ENCODE measurements at regions not wholly inside any gene's neighbourhood (a gene's known extent, or its start where the extent isn't known, plus 50 kb on each side); places are given as distances from the start of the nearest gene placed in this dataset.

- TF ChIP-seq, protein P1, sequence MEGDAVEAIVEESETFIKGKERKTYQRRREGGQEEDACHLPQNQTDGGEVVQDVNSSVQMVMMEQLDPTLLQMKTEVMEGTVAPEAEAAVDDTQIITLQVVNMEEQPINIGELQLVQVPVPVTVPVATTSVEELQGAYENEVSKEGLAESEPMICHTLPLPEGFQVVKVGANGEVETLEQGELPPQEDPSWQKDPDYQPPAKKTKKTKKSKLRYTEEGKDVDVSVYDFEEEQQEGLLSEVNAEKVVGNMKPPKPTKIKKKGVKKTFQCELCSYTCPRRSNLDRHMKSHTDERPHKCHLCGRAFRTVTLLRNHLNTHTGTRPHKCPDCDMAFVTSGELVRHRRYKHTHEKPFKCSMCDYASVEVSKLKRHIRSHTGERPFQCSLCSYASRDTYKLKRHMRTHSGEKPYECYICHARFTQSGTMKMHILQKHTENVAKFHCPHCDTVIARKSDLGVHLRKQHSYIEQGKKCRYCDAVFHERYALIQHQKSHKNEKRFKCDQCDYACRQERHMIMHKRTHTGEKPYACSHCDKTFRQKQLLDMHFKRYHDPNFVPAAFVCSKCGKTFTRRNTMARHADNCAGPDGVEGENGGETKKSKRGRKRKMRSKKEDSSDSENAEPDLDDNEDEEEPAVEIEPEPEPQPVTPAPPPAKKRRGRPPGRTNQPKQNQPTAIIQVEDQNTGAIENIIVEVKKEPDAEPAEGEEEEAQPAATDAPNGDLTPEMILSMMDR (IDR thresholded peaks at IDR 0.05), result peak; percentile 63
- H3K27ac Mint-ChIP-seq, result no peak overlapping the region
- no peaks in the 10 kb centered on the region for H3K9me3 Mint-ChIP-seq
- H3K4me3 Mint-ChIP-seq, result no peak overlapping the region
- H3K36me3 Mint-ChIP-seq (ENCODE audit: low read depth), result peaks cover 24% of the 10 kb centered on the region
- H3K27me3 Mint-ChIP-seq (ENCODE audit: insufficient read depth), result no peaks in the 10 kb centered on the region
- peaks cover 10% of the 10 kb centered on the region for H3K4me1 Mint-ChIP-seq (ENCODE audit: low read depth)
- DNase-seq, result peak; percentile 15
Observed at GRCh38 chr6:144778773-144779492, 493.8 kb downstream of the UTRN start.

- DNase-seq, result no peak
- H3K4me1 Mint-ChIP-seq (ENCODE audit: low read depth), result peaks cover 10% of the 10 kb centered on the region
- TF ChIP-seq, protein P1 (IDR thresholded peaks at IDR 0.05), result no peak
- H3K27ac Mint-ChIP-seq, result no peak overlapping the region
- no peak overlapping the region for H3K4me3 Mint-ChIP-seq
- H3K9me3 Mint-ChIP-seq, result no peaks in the 10 kb centered on the region
- no peaks in the 10 kb centered on the region for H3K27me3 Mint-ChIP-seq (ENCODE audit: insufficient read depth)
- H3K36me3 Mint-ChIP-seq (ENCODE audit: low read depth), result peaks cover 10% of the 10 kb centered on the region
Observed at GRCh38 chr6:144781836-144782235, 496.7 kb downstream of the UTRN start.

DNA sequence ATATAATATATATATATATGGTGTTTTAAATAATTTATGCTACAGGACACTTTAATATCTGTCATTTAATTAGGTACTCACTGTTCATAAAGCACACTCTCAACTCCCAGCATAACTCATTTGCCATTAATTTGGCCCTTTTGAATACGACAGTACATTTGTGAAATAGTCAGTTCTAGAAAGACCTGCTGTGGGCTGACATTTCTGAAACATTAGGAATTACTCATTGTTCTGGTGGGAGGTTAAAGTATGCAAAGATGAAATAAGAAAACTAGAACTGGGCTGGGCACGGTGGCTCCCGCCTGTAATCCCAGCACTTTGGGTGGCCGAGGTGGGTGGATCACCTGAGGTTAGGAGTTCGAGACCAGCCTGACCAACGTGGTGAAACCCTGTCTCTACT lies 497.5 kb downstream of the UTRN start:
- Mint-ChIP-seq H3K27me3 (ENCODE audit: insufficient read depth) (no peaks in the 10 kb centered on the region), H3K4me3 (no peak overlapping the region), H3K4me1 (ENCODE audit: low read depth) (peaks cover 10% of the 10 kb centered on the region), H3K36me3 (ENCODE audit: low read depth) (peaks cover 10% of the 10 kb centered on the region), H3K9me3 (no peaks in the 10 kb centered on the region), H3K27ac (no peak overlapping the region)
- no peak for DNase-seq
- TF ChIP-seq, protein P1 (IDR thresholded peaks at IDR 0.05), result no peak

GRCh38 chr6:144785056-144785455 lies 499.9 kb downstream of the UTRN start:
- Mint-ChIP-seq H3K36me3 (ENCODE audit: low read depth) (peaks cover 10% of the 10 kb centered on the region), H3K27ac (no peak overlapping the region), H3K4me3 (no peak overlapping the region), H3K4me1 (ENCODE audit: low read depth) (peaks cover 10% of the 10 kb centered on the region), H3K27me3 (ENCODE audit: insufficient read depth) (no peaks in the 10 kb centered on the region), H3K9me3 (no peaks in the 10 kb centered on the region)
- TF ChIP-seq, protein P1 (IDR thresholded peaks at IDR 0.05), result no peak
- no peak for DNase-seq

- no peaks in the 10 kb centered on the region for H3K9me3 Mint-ChIP-seq
- DNase-seq, result no peak
- peaks cover 2% of the 10 kb centered on the region for H3K4me1 Mint-ChIP-seq (ENCODE audit: low read depth)
- peaks cover 18% of the 10 kb centered on the region for H3K36me3 Mint-ChIP-seq (ENCODE audit: low read depth)
- H3K4me3 Mint-ChIP-seq, result no peak overlapping the region
- H3K27me3 Mint-ChIP-seq (ENCODE audit: insufficient read depth), result no peaks in the 10 kb centered on the region
- TF ChIP-seq, protein P1 (IDR thresholded peaks at IDR 0.05), result no peak
- no peak overlapping the region for H3K27ac Mint-ChIP-seq
Observed at GRCh38 chr6:144786825-144787224, 501.7 kb downstream of the UTRN start.

All from HFFc6 (cell line).